RWPE2 (cell line): ENCODE measurements at regions not wholly inside any gene's neighbourhood (a gene's known extent, or its start where the extent isn't known, plus 50 kb on each side); places are given as distances from the start of the nearest gene placed in this dataset.
"Not testable (repeated sequence)": the region's sequence is repeated elsewhere in the genome, so short reads cannot be mapped to it uniquely, and the experiment has no call there.

ENCODE experiments used
- ATAC-seq: fragments of 200-7000 bp; cut with Tn5 transposase; 3 replicates; pipeline ENCODE4 v1.9.1; 2021; ENCODE audit warnings: low read depth
- DNase-seq: peaks from one replicate; pipeline ENCODE4 v3.0.0-alpha.2; 2020; ENCODE audit warnings: low spot score
- H3K27ac ChIP-seq: fragments of 450-650 bp; 2 replicates; pipeline ENCODE4 v1.5.1; 2017; ENCODE audit warnings: mild to moderate bottlenecking; ENCODE audit not compliant: poor library complexity, severe bottlenecking
- H3K27me3 ChIP-seq: fragments of 250-450 bp; sonication (Bioruptor Pico); 2 replicates; pipeline ENCODE4 v1.5.1; 2021; ENCODE audit warnings: mild to moderate bottlenecking, moderate library complexity; ENCODE audit not compliant: insufficient read depth, poor library complexity, severe bottlenecking
- H3K36me3 ChIP-seq: fragments of 250-450 bp; sonication (Bioruptor Pico); 2 replicates; pipeline ENCODE4 v1.5.1; 2020; ENCODE audit warnings: low read depth, mild to moderate bottlenecking, moderate library complexity
- H3K4me1 ChIP-seq: fragments of 250-450 bp; sonication (Bioruptor Pico); 2 replicates; pipeline ENCODE4 v1.5.1; 2021; ENCODE audit warnings: mild to moderate bottlenecking, moderate library complexity; ENCODE audit not compliant: insufficient read depth, poor library complexity, severe bottlenecking
- H3K4me3 ChIP-seq: fragments of 250-450 bp; sonication (Bioruptor Pico); 2 replicates; pipeline ENCODE4 v1.5.1; 2021; ENCODE audit warnings: mild to moderate bottlenecking, moderate library complexity; ENCODE audit not compliant: severe bottlenecking
- H3K9me3 ChIP-seq: fragments of 250-450 bp; sonication (Bioruptor Pico); 2 replicates; pipeline ENCODE4 v1.5.1; 2021; ENCODE audit warnings: mild to moderate bottlenecking, moderate library complexity; ENCODE audit not compliant: severe bottlenecking
- TF ChIP-seq, protein P1 (sequence below): fragments of 450-650 bp; IDR thresholded peaks from one replicate; pipeline ENCODE4 v1.5.1; 2017; ENCODE audit warnings: mild to moderate bottlenecking, moderate library complexity; ENCODE audit not compliant: poor library complexity, severe bottlenecking

GRCh38 chr6:113370508-113371502, 486.3 kb upstream of the MARCKS start:
- no peaks in the 10 kb centered on the region for H3K36me3 ChIP-seq
- no peak overlapping the region for H3K4me3 ChIP-seq
- H3K27me3 ChIP-seq, result no peaks in the 10 kb centered on the region
- DNase-seq (no peak), ATAC-seq (no peak)
- no peaks in the 10 kb centered on the region for H3K4me1 ChIP-seq
- TF ChIP-seq, protein P1, sequence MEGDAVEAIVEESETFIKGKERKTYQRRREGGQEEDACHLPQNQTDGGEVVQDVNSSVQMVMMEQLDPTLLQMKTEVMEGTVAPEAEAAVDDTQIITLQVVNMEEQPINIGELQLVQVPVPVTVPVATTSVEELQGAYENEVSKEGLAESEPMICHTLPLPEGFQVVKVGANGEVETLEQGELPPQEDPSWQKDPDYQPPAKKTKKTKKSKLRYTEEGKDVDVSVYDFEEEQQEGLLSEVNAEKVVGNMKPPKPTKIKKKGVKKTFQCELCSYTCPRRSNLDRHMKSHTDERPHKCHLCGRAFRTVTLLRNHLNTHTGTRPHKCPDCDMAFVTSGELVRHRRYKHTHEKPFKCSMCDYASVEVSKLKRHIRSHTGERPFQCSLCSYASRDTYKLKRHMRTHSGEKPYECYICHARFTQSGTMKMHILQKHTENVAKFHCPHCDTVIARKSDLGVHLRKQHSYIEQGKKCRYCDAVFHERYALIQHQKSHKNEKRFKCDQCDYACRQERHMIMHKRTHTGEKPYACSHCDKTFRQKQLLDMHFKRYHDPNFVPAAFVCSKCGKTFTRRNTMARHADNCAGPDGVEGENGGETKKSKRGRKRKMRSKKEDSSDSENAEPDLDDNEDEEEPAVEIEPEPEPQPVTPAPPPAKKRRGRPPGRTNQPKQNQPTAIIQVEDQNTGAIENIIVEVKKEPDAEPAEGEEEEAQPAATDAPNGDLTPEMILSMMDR, result no peak
- peak overlapping the region; percentile 35 for H3K27ac ChIP-seq
- H3K9me3 ChIP-seq, result no peaks in the 10 kb centered on the region

- not testable (repeated sequence) for H3K4me3 ChIP-seq, DNase-seq, ATAC-seq, H3K36me3 ChIP-seq, H3K27me3 ChIP-seq, H3K9me3 ChIP-seq
- Histone ChIP-seq H3K27ac (peak overlapping the region; percentile 57), H3K4me1 (peaks cover 19% of the 10 kb centered on the region)
Observed at GRCh38 chr6:113375466-113375865, 481.7 kb upstream of the MARCKS start.

GRCh38 chr6:113375950-113376846, 480.9 kb upstream of the MARCKS start:
- Histone ChIP-seq H3K9me3 (no peaks in the 10 kb centered on the region), H3K27ac (peak overlapping the region; percentile 57), H3K4me1 (peaks cover 19% of the 10 kb centered on the region), H3K36me3 (no peaks in the 10 kb centered on the region), H3K27me3 (no peaks in the 10 kb centered on the region), H3K4me3 (no peak overlapping the region)
- DNase-seq (no peak), ATAC-seq (peak; percentile 45; the same call in 1 of the 3 replicates)
- TF ChIP-seq, protein P1, result no peak

DNA sequence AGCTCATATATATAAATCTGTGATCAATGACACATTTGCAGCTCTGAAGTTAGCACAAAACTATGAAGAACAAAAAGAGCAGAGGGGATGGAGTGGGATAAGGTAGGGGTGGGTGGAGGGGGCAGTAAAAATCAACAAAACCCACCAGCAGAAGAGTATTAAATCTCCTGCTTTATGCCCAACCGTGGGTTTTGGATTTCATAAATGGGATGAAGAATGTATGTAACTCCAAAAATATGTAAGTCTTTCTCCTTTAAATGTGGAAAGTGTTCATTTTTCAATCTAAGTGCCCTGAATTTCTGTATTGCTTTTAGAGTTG, 480.3 kb upstream of the MARCKS start:
- Histone ChIP-seq H3K4me1 (peaks cover 19% of the 10 kb centered on the region), H3K9me3 (no peaks in the 10 kb centered on the region), H3K36me3 (no peaks in the 10 kb centered on the region), H3K4me3 (no peak overlapping the region), H3K27me3 (no peaks in the 10 kb centered on the region), H3K27ac (peak overlapping the region; percentile 57)
- ATAC-seq (no peak), DNase-seq (no peak)
- TF ChIP-seq, protein P1, result no peak

- DNase-seq, result no peak
- TF ChIP-seq, protein P1, result no peak
- Histone ChIP-seq H3K9me3 (no peaks in the 10 kb centered on the region), H3K27me3 (no peaks in the 10 kb centered on the region), H3K27ac (peak overlapping the region; percentile 57), H3K4me3 (no peak overlapping the region), H3K36me3 (no peaks in the 10 kb centered on the region), H3K4me1 (peaks cover 19% of the 10 kb centered on the region)
- ATAC-seq, result no peak
Observed at GRCh38 chr6:113377362-113377942, 479.7 kb upstream of the MARCKS start.
